ENCODE measurements at regions not wholly inside any gene's neighbourhood (a gene's known extent, or its start where the extent isn't known, plus 50 kb on each side); places are given as distances from the start of the nearest gene placed in this dataset.

DNA sequence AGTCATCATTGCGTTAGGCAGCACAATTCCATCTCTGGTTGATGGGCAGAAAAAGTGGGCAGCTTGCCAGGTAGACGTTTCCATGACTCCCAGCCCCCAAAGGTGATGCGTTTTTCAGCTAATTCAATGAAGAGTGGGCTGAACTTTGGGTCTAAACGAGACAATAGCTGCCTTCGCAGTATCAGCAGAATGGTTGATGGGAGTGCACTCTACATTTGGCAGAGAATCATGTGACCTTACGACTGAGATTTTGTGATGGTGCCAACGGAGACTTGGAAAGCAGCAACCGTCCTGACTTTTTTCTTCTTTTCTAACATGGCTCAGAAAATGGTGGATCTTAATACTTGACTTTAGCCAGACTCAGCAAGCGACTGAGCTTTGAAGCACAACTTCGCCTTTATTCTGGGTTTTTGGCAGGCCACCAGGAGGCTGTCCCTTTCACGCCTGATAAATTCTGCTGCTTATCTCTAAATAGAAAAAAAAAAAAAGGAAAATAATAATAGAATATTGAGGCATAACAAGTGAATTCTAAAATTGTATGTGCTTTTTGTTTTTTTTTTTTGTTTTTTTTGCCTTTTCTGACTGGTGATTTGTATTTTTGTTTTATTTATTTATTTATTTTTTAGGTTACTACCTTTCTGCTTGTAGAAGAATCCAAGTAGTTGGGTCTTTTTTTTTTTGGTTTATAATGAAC is 804.8 kb downstream of the USP25 start:
- DNase-seq (ENCODE audit: low read depth, low spot score), result peak; percentile 76
- in situ Hi-C loops (cut with HindIII; ENCODE audit: low sequenced_read_pairs), result no loop called here
- H3K4me3 ChIP-seq (ENCODE audit: low read depth, low read length), result peak overlapping the region; percentile 37
- TF ChIP-seq, protein P1, sequence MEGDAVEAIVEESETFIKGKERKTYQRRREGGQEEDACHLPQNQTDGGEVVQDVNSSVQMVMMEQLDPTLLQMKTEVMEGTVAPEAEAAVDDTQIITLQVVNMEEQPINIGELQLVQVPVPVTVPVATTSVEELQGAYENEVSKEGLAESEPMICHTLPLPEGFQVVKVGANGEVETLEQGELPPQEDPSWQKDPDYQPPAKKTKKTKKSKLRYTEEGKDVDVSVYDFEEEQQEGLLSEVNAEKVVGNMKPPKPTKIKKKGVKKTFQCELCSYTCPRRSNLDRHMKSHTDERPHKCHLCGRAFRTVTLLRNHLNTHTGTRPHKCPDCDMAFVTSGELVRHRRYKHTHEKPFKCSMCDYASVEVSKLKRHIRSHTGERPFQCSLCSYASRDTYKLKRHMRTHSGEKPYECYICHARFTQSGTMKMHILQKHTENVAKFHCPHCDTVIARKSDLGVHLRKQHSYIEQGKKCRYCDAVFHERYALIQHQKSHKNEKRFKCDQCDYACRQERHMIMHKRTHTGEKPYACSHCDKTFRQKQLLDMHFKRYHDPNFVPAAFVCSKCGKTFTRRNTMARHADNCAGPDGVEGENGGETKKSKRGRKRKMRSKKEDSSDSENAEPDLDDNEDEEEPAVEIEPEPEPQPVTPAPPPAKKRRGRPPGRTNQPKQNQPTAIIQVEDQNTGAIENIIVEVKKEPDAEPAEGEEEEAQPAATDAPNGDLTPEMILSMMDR (IDR thresholded peaks at IDR 0.05; ENCODE audit: low read depth, low read length), result no peak

- DNase-seq (ENCODE audit: low read depth, low spot score), result peak; percentile 88
- in situ Hi-C loops (cut with HindIII; ENCODE audit: low sequenced_read_pairs), result no loop called here
- TF ChIP-seq, protein P1 (IDR thresholded peaks at IDR 0.05; ENCODE audit: low read depth, low read length), result no peak
- peak overlapping the region; percentile 37 for H3K4me3 ChIP-seq (ENCODE audit: low read depth, low read length)
These were observed 805.3 kb downstream of the USP25 start for GRCh38 chr21:16535102-16535422.

GRCh38 chr21:16535626-16536025 is 805.8 kb downstream of the USP25 start:
- H3K4me3 ChIP-seq (ENCODE audit: low read depth, low read length), result peak overlapping the region; percentile 37
- TF ChIP-seq, protein P1 (IDR thresholded peaks at IDR 0.05; ENCODE audit: low read depth, low read length), result no peak

DNA sequence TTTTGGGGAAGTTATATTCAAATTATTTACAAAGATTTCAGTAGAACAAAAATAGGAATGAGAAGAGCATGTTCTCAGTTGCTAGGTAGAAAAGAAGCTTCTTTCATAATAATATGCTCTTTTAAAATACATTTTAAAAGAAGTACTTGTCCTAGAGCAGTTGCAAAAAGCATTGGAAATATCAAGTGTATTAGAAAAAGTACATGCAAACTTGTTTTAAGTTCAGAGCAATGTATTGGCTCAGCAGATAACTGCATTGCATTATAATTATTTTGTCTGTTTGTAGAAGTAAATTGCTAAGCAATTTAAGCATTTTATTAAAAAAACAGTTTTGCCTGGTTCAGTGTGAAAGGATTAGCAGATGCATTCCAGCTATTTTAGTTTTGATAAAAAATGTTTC is 806.4 kb downstream of the USP25 start:
- TF ChIP-seq, protein P1 (IDR thresholded peaks at IDR 0.05; ENCODE audit: low read depth, low read length), result no peak
- DNase-seq (ENCODE audit: low read depth, low spot score), result no peak
- in situ Hi-C loops (cut with HindIII; ENCODE audit: low sequenced_read_pairs), result no loop called here
- peak overlapping the region; percentile 17 for H3K4me3 ChIP-seq (ENCODE audit: low read depth, low read length)

More at GRCh38 chr21:16535626-16536025, 805.8 kb downstream of the USP25 start:
- in situ Hi-C loops (cut with HindIII; ENCODE audit: low sequenced_read_pairs), result no loop called here
- DNase-seq (ENCODE audit: low read depth, low spot score), result no peak

DNA sequence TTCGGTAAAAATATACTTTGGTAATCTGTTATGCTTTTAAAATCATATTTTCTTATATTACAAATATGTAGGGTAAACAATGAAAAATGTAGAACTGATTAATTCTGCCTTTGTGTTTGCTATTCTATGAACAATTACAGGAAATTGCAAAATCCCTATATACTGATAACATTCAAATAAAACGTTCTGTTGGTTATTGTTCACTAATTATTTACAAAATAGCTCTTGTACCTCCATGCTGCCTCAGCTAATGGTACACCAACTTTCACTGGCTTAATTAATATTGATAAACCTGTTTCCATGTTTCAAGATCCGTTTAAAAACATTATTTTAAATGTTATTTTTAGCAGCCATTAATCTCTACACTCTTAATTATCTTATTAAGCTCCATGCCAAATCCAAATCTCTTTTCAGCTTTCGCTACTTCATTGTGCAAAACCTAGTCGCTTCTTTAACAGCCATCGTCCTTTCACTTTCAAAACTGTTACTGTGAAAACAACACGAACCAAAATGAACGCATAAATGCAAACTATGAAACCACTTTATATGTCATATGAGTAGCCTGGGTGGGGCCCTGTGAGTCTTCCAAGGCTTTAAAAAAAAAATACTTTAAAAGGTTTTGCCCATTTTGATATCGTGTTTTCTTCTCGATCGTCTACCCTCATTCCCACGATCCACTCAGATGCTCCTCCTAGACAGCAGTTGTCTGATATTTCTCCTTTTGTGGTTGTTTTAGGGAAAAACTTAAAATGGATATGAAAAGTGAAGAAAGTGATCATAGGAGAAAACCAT is 807.1 kb downstream of the USP25 start:
- TF ChIP-seq, protein P1 (IDR thresholded peaks at IDR 0.05; ENCODE audit: low read depth, low read length), result no peak
- H3K4me3 ChIP-seq (ENCODE audit: low read depth, low read length), result peak overlapping the region; percentile 53
- in situ Hi-C loops (cut with HindIII; ENCODE audit: low sequenced_read_pairs), result no loop called here
- DNase-seq (ENCODE audit: low read depth, low spot score), result peak; percentile 68

DNA sequence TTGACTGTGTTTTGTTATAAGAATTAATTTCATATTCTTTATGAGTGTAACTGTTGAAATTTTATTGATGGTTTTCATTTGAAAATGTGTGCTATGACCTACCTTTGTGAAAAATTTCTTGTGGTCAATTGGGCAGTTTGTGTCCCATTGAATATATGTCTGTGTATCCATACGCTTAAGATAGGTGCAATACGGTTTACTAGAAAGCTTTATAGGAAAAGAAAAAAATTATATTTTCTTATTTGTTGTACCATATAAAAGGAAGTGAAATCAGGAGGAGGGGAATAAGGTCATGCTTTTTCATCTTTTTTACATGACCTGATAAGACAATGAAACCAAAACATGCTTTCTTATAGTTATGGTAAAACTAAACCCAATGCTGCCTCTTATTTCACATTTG is 807.7 kb downstream of the USP25 start:
- peak; percentile 22 for DNase-seq (ENCODE audit: low read depth, low spot score)
- TF ChIP-seq, protein P1 (IDR thresholded peaks at IDR 0.05; ENCODE audit: low read depth, low read length), result no peak
- in situ Hi-C loops (cut with HindIII; ENCODE audit: low sequenced_read_pairs), result no loop called here
- peak overlapping the region; percentile 53 for H3K4me3 ChIP-seq (ENCODE audit: low read depth, low read length)

Data from astrocyte of the spinal cord (primary cell).